ENCODE measurements at regions not wholly inside any gene's neighbourhood (a gene's known extent, or its start where the extent isn't known, plus 50 kb on each side); places are given as distances from the start of the nearest gene placed in this dataset.
A peak's percentile ranks its signal among the peaks of the same experiment; 100 is the strongest.

- Histone ChIP-seq H3K9me3 (no peaks in the 10 kb centered on the region), H3K36me3 (no peaks in the 10 kb centered on the region), H3K27ac (no peak overlapping the region), H3K4me1 (no peaks in the 10 kb centered on the region), H3K4me3 (no peak overlapping the region), H3K27me3 (no peaks in the 10 kb centered on the region)
- ATAC-seq (peak; percentile 58), DNase-seq (no peak)
- no peak for TF ChIP-seq CTCF (IDR thresholded peaks at IDR 0.05)
- intact Hi-C loops (cut with DNase I): no loop called here
These were observed 1242.6 kb downstream of the DIAPH3 start for GRCh38 chr13:58921129-58921528.

- Histone ChIP-seq H3K4me1 (no peaks in the 10 kb centered on the region), H3K9me3 (no peaks in the 10 kb centered on the region), H3K27ac (no peak overlapping the region), H3K4me3 (no peak overlapping the region), H3K27me3 (no peaks in the 10 kb centered on the region), H3K36me3 (no peaks in the 10 kb centered on the region)
- intact Hi-C loops (cut with DNase I): no loop called here
- ATAC-seq: no peak
- TF ChIP-seq CTCF (IDR thresholded peaks at IDR 0.05): no peak
- DNase-seq: no peak
These were observed 1236.9 kb downstream of the DIAPH3 start for GRCh38 chr13:58926858-58927257.

GRCh38 chr13:58933475-58933874, 1230.3 kb downstream of the DIAPH3 start:
- Histone ChIP-seq H3K4me3 (no peak overlapping the region), H3K27me3 (no peaks in the 10 kb centered on the region), H3K9me3 (no peaks in the 10 kb centered on the region), H3K27ac (no peak overlapping the region), H3K4me1 (no peaks in the 10 kb centered on the region), H3K36me3 (no peaks in the 10 kb centered on the region)
- DNase-seq (no peak), ATAC-seq (no peak)
- intact Hi-C loops (cut with DNase I): no loop called here
- no peak for TF ChIP-seq CTCF (IDR thresholded peaks at IDR 0.05)

GRCh38 chr13:58935689-58936088, 1228.0 kb downstream of the DIAPH3 start:
- peak; percentile 22 for ATAC-seq
- H3K27ac ChIP-seq: no peak overlapping the region

GRCh38 chr13:58946274-58946673, 1217.5 kb downstream of the DIAPH3 start:
- Histone ChIP-seq H3K4me1 (no peaks in the 10 kb centered on the region), H3K9me3 (no peaks in the 10 kb centered on the region), H3K27me3 (no peaks in the 10 kb centered on the region), H3K27ac (no peak overlapping the region), H3K36me3 (no peaks in the 10 kb centered on the region), H3K4me3 (no peak overlapping the region)
- ATAC-seq (no peak), DNase-seq (no peak)
- no peak for TF ChIP-seq CTCF (IDR thresholded peaks at IDR 0.05)
- intact Hi-C loops (cut with DNase I): no loop called here

More at GRCh38 chr13:58935689-58936088, 1228.0 kb downstream of the DIAPH3 start:
- no peak for TF ChIP-seq CTCF (IDR thresholded peaks at IDR 0.05)
- Histone ChIP-seq H3K4me1 (no peaks in the 10 kb centered on the region), H3K4me3 (no peak overlapping the region), H3K27me3 (no peaks in the 10 kb centered on the region), H3K36me3 (no peaks in the 10 kb centered on the region), H3K9me3 (no peaks in the 10 kb centered on the region)
- no peak for DNase-seq
- intact Hi-C loops (cut with DNase I): no loop called here

- no peak for DNase-seq
- Histone ChIP-seq H3K27me3 (no peaks in the 10 kb centered on the region), H3K27ac (no peak overlapping the region), H3K9me3 (no peaks in the 10 kb centered on the region), H3K36me3 (no peaks in the 10 kb centered on the region), H3K4me3 (no peak overlapping the region), H3K4me1 (no peaks in the 10 kb centered on the region)
- intact Hi-C loops (cut with DNase I): no loop called here
- TF ChIP-seq CTCF (IDR thresholded peaks at IDR 0.05): no peak
- ATAC-seq: no peak
These were observed 1214.1 kb downstream of the DIAPH3 start for GRCh38 chr13:58949646-58950045.

Measured in upper lobe of right lung (tissue), 1 donor.